CD14-positive monocyte (primary cell): ENCODE measurements at regions not wholly inside any gene's neighbourhood (a gene's known extent, or its start where the extent isn't known, plus 50 kb on each side); places are given as distances from the start of the nearest gene placed in this dataset.

Source experiments
- DNase-seq, 3 donors: peaks; one replicate each; pipeline ENCODE4 v3.0.0-alpha.2; 2011 to 2022
- H2AFZ ChIP-seq: 2 replicates; pipeline ENCODE4 v1.6.0; 2012; ENCODE audit warnings: mild to moderate bottlenecking, low read depth, low read length, inconsistent platforms; ENCODE audit not compliant: insufficient read depth, poor library complexity, severe bottlenecking
- H3K27ac ChIP-seq, 2 donors: 1 replicate in 1 of 2; 2 replicates in 1 of 2; pipeline ENCODE4 v1.5.1; 2012 to 2013; ENCODE audit warnings: low read length in 2 of 2, control low read depth in 1 of 2, inconsistent platforms in 1 of 2, low read depth in 1 of 2, mild to moderate bottlenecking in 1 of 2
- H3K27me3 ChIP-seq, 2 donors: one replicate each; pipeline versions ENCODE4 v1.6.0 to v1.6.1; 2011 to 2013; ENCODE audit warnings: low read length in 2 of 2; ENCODE audit not compliant: control insufficient read depth in 2 of 2, insufficient read depth in 2 of 2
- H3K36me3 ChIP-seq, 2 donors: replicated peaks in 1 of 2; 1 replicate in 1 of 2; 2 replicates in 1 of 2; pipeline versions ENCODE4 v1.5.1 to v1.6.1; 2012 to 2013; ENCODE audit warnings: low read length in 2 of 2, control low read depth in 1 of 2, inconsistent platforms in 1 of 2, mild to moderate bottlenecking in 1 of 2; ENCODE audit not compliant: insufficient read depth in 2 of 2, control insufficient read depth in 1 of 2
- H3K4me1 ChIP-seq, 2 donors: 1 replicate in 1 of 2; 2 replicates in 1 of 2; pipeline versions ENCODE4 v1.5.1 to v1.6.1; 2012 to 2013; ENCODE audit warnings: low read length in 2 of 2, control low read depth in 1 of 2, inconsistent platforms in 1 of 2, mild to moderate bottlenecking in 1 of 2, moderate library complexity in 1 of 2; ENCODE audit not compliant: insufficient read depth in 2 of 2, control insufficient read depth in 1 of 2
- H3K4me2 ChIP-seq: replicated peaks from 2 replicates; pipeline ENCODE3; 2012; ENCODE audit warnings: low read length, moderate library complexity, mild to moderate bottlenecking; ENCODE audit not compliant: poor library complexity, severe bottlenecking; ENCODE audit errors: extremely low read depth
- H3K4me3 ChIP-seq, 3 experiments: fragments of 200-600 bp in 1 of 3; sonication (generic) in 1 of 3; replicated peaks in 1 of 3; 1 replicate in 2 of 3; 2 replicates in 1 of 3; pipeline ENCODE4 v1.5.1; 2011 to 2013; ENCODE audit warnings: low read length in 3 of 3, mild to moderate bottlenecking in 3 of 3, control low read depth in 2 of 3, low read depth in 2 of 3, inconsistent platforms in 1 of 3, moderate library complexity in 1 of 3
- H3K79me2 ChIP-seq: 2 replicates; pipeline ENCODE4 v1.6.0; 2012; ENCODE audit warnings: mild to moderate bottlenecking, control low read depth, inconsistent platforms, low read length, moderate library complexity; ENCODE audit not compliant: insufficient read depth
- H3K9ac ChIP-seq: 2 replicates; pipeline ENCODE4 v1.6.0; 2017; ENCODE audit warnings: low read length, mild to moderate bottlenecking; ENCODE audit not compliant: insufficient read depth, poor library complexity, severe bottlenecking
- H3K9me3 ChIP-seq, 2 donors: replicated peaks in 1 of 2; 1 replicate in 1 of 2; 2 replicates in 1 of 2; pipeline versions ENCODE4 v1.5.1 to v1.6.1; 2012 to 2013; ENCODE audit warnings: low read length in 2 of 2, control low read depth in 1 of 2; ENCODE audit not compliant: control insufficient read depth in 1 of 2, insufficient read depth in 1 of 2
- H4K20me1 ChIP-seq: 2 replicates; pipeline ENCODE4 v1.6.0; 2012; ENCODE audit warnings: mild to moderate bottlenecking, low read length, control low read depth, moderate library complexity; ENCODE audit not compliant: insufficient read depth
- H3K27ac Mint-ChIP-seq, 7 donors: one replicate each; pipeline ENCODE4 v1.8.0; 2020; ENCODE audit warnings: mild to moderate bottlenecking in 7 of 7, mixed read lengths in 7 of 7, moderate library complexity in 6 of 7, inconsistent platforms in 2 of 7
- H3K27me3 Mint-ChIP-seq, 3 donors: one replicate each; pipeline ENCODE4 v1.8.0; 2021 to 2022; ENCODE audit warnings: low read depth in 3 of 3, mild to moderate bottlenecking in 3 of 3, mixed read lengths in 3 of 3, moderate library complexity in 3 of 3, inconsistent platforms in 1 of 3
- H3K36me3 Mint-ChIP-seq, 2 donors: one replicate each; pipeline ENCODE4 v1.8.0; 2020; ENCODE audit warnings: mixed read lengths in 2 of 2, inconsistent platforms in 1 of 2, mild to moderate bottlenecking in 1 of 2
- H3K4me1 Mint-ChIP-seq: one replicate; pipeline ENCODE4 v1.8.0; 2020; ENCODE audit warnings: mild to moderate bottlenecking, mixed read lengths
- H3K4me3 Mint-ChIP-seq, 2 donors: one replicate each; pipeline ENCODE4 v1.8.0; 2020; ENCODE audit warnings: mild to moderate bottlenecking in 2 of 2, mixed read lengths in 2 of 2, moderate library complexity in 1 of 2
- H3K9me3 Mint-ChIP-seq, 7 donors: one replicate each; pipeline ENCODE4 v1.8.0; 2020 to 2022; ENCODE audit warnings: mixed read lengths in 7 of 7, mild to moderate bottlenecking in 6 of 7, moderate library complexity in 6 of 7, inconsistent platforms in 2 of 7
- CTCF ChIP-seq: fragments of 200-600 bp; IDR thresholded peaks from one replicate; pipeline ENCODE4 v1.8.0; 2022; ENCODE audit warnings: antibody characterized with exemption, mild to moderate bottlenecking
- WGBS: methylation state at CpG from one replicate; pipeline ENCODE4 v1.1.5; 2013; ENCODE audit warnings: missing lambda C conversion rate; ENCODE audit not compliant: insufficient coverage; 5-methylcytosine and 5-hydroxymethylcytosine counted together
- intact Hi-C, 2 donors: fragments of 100-400 bp; cut with micrococcal nuclease; formaldehyde crosslinking; loops; one replicate each; pipeline versions ENCODE4 v1.15.0 to v1.15.1; 2023

- Mint-ChIP-seq H3K27ac (no peak overlapping the region), H3K4me3 (no peak overlapping the region), H3K36me3 (no peaks in the 10 kb centered on the region), H3K27me3 (peaks cover 0 to 2% (median 1%) of the 10 kb centered on the region in 3 donors), H3K4me1 (no peaks in the 10 kb centered on the region), H3K9me3 (peaks cover 0 to 5% (median 0%) of the 10 kb centered on the region in 7 donors)
- H3K9me3 ChIP-seq: peaks cover 0 to 7% of the 10 kb centered on the region in 2 donors
- no peaks in the 10 kb centered on the region for H3K36me3 ChIP-seq
- H3K79me2 ChIP-seq: no peaks in the 10 kb centered on the region
- no peak for DNase-seq
- TF ChIP-seq CTCF: no peak
- no CpG with 5 or more reads among the region's 3 CpGs for WGBS
- H2AFZ ChIP-seq: no peak overlapping the region
- no peak overlapping the region for H3K4me3 ChIP-seq
- no peaks in the 10 kb centered on the region for H3K27me3 ChIP-seq
- H3K27ac ChIP-seq: no peak overlapping the region
- intact Hi-C loops: no loop called here
- H3K4me1 ChIP-seq: no peaks in the 10 kb centered on the region
- no peak overlapping the region for H3K9ac ChIP-seq
- H4K20me1 ChIP-seq: no peaks in the 10 kb centered on the region
- H3K4me2 ChIP-seq: no peak overlapping the region
These were observed 250.3 kb upstream of the SEMA6A start for GRCh38 chr5:116824751-116825438.

- H3K79me2 ChIP-seq: no peaks in the 10 kb centered on the region
- H3K27ac ChIP-seq: no peak overlapping the region
- Mint-ChIP-seq H3K36me3 (no peaks in the 10 kb centered on the region), H3K27ac (no peak overlapping the region), H3K27me3 (peaks cover 0 to 3% (median 0%) of the 10 kb centered on the region in 3 donors), H3K9me3 (peaks cover 0 to 12% (median 0%) of the 10 kb centered on the region in 7 donors), H3K4me3 (no peak overlapping the region), H3K4me1 (no peaks in the 10 kb centered on the region)
- H3K27me3 ChIP-seq: no peaks in the 10 kb centered on the region
- H3K4me2 ChIP-seq: no peak overlapping the region
- no peaks in the 10 kb centered on the region for H3K36me3 ChIP-seq
- no peaks in the 10 kb centered on the region for H3K4me1 ChIP-seq
- intact Hi-C loops: no loop called here
- H3K4me3 ChIP-seq: no peak overlapping the region
- TF ChIP-seq CTCF: no peak
- DNase-seq: no peak
- H3K9ac ChIP-seq: no peak overlapping the region
- no peak overlapping the region for H2AFZ ChIP-seq
- peaks cover 0 to 3% of the 10 kb centered on the region in 2 donors for H3K9me3 ChIP-seq
- 100% methylated on average over 1 of the region's 10 CpGs for WGBS
- no peaks in the 10 kb centered on the region for H4K20me1 ChIP-seq
These were observed 240.2 kb upstream of the SEMA6A start for GRCh38 chr5:116814626-116815385.
